ENCODE measurements at regions not wholly inside any gene's neighbourhood (a gene's known extent, or its start where the extent isn't known, plus 50 kb on each side); places are given as distances from the start of the nearest gene placed in this dataset.

GRCh38 chr14:82328442-82328841, 794.8 kb upstream of the SEL1L start:
- H3K4me1 Mint-ChIP-seq (ENCODE audit: low read depth), result no peaks in the 10 kb centered on the region
- H3K27me3 Mint-ChIP-seq, result no peaks in the 10 kb centered on the region
- no peak overlapping the region for H3K27ac Mint-ChIP-seq
- no peaks in the 10 kb centered on the region for H3K36me3 Mint-ChIP-seq (ENCODE audit: low read depth)
- peaks cover 19% of the 10 kb centered on the region for H3K9me3 Mint-ChIP-seq
- no peak overlapping the region for H3K4me3 Mint-ChIP-seq

- H3K27ac Mint-ChIP-seq, result no peak overlapping the region
- H3K4me3 Mint-ChIP-seq, result no peak overlapping the region
- no peaks in the 10 kb centered on the region for H3K4me1 Mint-ChIP-seq (ENCODE audit: low read depth)
- no peaks in the 10 kb centered on the region for H3K36me3 Mint-ChIP-seq (ENCODE audit: low read depth)
- H3K9me3 Mint-ChIP-seq, result peaks cover 13% of the 10 kb centered on the region
- H3K27me3 Mint-ChIP-seq, result no peaks in the 10 kb centered on the region
These were observed 807.7 kb upstream of the SEL1L start for GRCh38 chr14:82341261-82341810.

- H3K36me3 Mint-ChIP-seq (ENCODE audit: low read depth), result no peaks in the 10 kb centered on the region
- H3K27me3 Mint-ChIP-seq, result no peaks in the 10 kb centered on the region
- peaks cover 13% of the 10 kb centered on the region for H3K9me3 Mint-ChIP-seq
- H3K4me1 Mint-ChIP-seq (ENCODE audit: low read depth), result no peaks in the 10 kb centered on the region
- no peak overlapping the region for H3K27ac Mint-ChIP-seq
- no peak overlapping the region for H3K4me3 Mint-ChIP-seq
These were observed 808.9 kb upstream of the SEL1L start for GRCh38 chr14:82342596-82342995.

DNA sequence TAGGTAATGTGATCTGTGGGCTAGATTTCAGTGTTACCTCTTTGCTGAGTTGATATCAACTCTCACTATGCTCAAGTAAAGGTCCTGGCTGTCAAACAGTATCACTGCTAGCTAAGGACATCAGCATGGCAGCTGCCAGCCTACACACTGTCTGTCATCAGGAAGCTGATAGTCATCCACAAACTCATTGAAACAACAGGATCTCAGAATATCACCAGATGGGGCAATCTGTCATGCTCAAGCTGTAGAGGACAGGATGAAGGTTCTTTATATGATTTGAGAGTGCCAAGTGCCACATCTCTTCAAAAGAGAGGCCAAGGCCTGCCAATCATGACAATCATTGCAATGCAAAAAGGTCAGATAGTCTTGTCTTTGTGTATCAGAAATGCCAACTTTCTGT, 811.5 kb upstream of the SEL1L start:
- H3K4me1 Mint-ChIP-seq (ENCODE audit: low read depth), result no peaks in the 10 kb centered on the region
- H3K36me3 Mint-ChIP-seq (ENCODE audit: low read depth), result no peaks in the 10 kb centered on the region
- no peaks in the 10 kb centered on the region for H3K27me3 Mint-ChIP-seq
- H3K27ac Mint-ChIP-seq, result no peak overlapping the region
- H3K4me3 Mint-ChIP-seq, result no peak overlapping the region
- peaks cover 10% of the 10 kb centered on the region for H3K9me3 Mint-ChIP-seq

DNA sequence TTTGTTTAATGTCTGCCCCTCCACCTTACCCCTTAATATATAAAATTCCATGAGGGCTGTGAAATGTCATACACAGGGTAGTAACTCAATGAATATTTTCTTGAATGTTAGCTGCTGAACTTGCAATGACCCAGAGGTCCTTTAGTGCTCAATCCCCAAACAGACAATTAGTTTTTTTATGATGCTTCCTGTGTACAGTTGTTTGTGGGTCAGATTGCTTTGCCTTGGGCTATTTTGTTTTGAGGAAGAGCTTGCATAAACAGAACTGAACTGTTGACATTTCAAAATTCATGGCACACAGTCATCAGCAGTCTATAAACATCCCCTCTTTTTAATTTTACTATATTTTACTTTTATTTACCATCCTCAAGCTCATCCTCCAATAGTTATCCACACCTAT, 820.5 kb upstream of the SEL1L start:
- Mint-ChIP-seq H3K9me3 (peaks cover 23% of the 10 kb centered on the region), H3K27ac (no peak overlapping the region), H3K4me3 (no peak overlapping the region), H3K4me1 (ENCODE audit: low read depth) (no peaks in the 10 kb centered on the region), H3K27me3 (no peaks in the 10 kb centered on the region), H3K36me3 (ENCODE audit: low read depth) (no peaks in the 10 kb centered on the region)

DNA sequence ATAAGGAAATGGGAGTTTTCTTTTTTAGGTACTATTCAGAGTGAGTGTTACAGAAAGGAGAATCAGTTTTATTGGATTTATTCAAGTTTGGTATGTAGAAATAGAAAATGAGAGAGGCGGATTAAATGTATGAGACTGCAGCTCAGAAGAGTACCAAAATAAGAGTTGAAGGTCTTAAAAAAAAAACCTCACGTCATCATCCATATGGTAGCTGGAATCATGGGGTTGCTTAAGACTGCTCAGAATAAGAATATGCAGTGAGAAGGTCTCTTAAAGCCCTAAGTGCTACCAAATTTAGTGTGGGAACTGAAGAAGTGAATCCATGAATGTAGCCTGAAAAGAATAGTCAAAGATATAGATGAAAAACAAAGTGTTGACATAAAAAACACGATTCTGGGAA, 825.5 kb upstream of the SEL1L start:
- H3K27me3 Mint-ChIP-seq, result no peaks in the 10 kb centered on the region
- H3K36me3 Mint-ChIP-seq (ENCODE audit: low read depth), result no peaks in the 10 kb centered on the region
- no peaks in the 10 kb centered on the region for H3K4me1 Mint-ChIP-seq (ENCODE audit: low read depth)
- H3K27ac Mint-ChIP-seq, result no peak overlapping the region
- peaks cover 23% of the 10 kb centered on the region for H3K9me3 Mint-ChIP-seq
- no peak overlapping the region for H3K4me3 Mint-ChIP-seq

- no peaks in the 10 kb centered on the region for H3K4me1 Mint-ChIP-seq (ENCODE audit: low read depth)
- no peaks in the 10 kb centered on the region for H3K27me3 Mint-ChIP-seq
- H3K36me3 Mint-ChIP-seq (ENCODE audit: low read depth), result no peaks in the 10 kb centered on the region
- peaks cover 32% of the 10 kb centered on the region for H3K9me3 Mint-ChIP-seq
- no peak overlapping the region for H3K27ac Mint-ChIP-seq
- H3K4me3 Mint-ChIP-seq, result no peak overlapping the region
These were observed 828.8 kb upstream of the SEL1L start for GRCh38 chr14:82362452-82362851.

DNA sequence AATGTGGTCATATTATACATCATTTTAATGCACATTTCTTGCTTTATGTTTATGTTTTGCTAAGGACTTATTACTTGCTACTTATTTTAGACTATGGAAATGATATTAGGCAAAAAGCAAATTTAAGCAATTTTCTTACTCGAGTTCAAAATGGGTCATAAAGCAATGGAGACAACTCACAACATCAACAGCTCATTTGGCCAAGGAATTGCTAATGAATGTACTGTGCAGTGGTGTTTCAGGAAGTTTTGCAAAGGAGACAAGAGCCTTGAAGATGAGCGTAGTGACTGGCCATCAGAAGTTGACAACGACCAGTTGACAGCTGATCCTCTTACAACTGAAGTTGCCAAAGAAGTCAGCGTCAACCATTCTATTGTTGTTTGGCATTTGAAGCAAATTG, 831.8 kb upstream of the SEL1L start:
- H3K27ac Mint-ChIP-seq, result no peak overlapping the region
- no peak overlapping the region for H3K4me3 Mint-ChIP-seq
- H3K27me3 Mint-ChIP-seq, result no peaks in the 10 kb centered on the region
- no peaks in the 10 kb centered on the region for H3K4me1 Mint-ChIP-seq (ENCODE audit: low read depth)
- H3K36me3 Mint-ChIP-seq (ENCODE audit: low read depth), result no peaks in the 10 kb centered on the region
- peaks cover 18% of the 10 kb centered on the region for H3K9me3 Mint-ChIP-seq

DNA sequence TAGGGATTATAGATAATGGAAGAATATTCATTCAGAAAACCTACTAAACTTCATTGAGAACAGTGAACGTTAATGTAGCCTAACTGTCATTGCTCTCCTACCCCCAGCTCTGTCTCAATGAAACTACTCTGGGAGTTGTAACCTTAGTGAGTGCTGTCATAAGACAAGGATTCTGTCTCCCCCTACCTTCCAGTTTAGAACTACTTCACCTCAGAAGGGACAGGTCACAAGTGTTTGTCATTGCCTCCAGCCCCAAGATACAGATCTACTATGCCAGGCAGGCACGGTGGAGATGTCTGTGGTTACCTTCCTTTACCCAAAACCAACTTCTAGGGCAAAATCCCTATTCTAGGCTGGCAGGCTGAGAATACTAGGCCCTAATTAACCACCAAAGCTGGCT, 833.1 kb upstream of the SEL1L start:
- no peaks in the 10 kb centered on the region for H3K27me3 Mint-ChIP-seq
- H3K9me3 Mint-ChIP-seq, result peaks cover 19% of the 10 kb centered on the region
- no peak overlapping the region for H3K27ac Mint-ChIP-seq
- H3K4me1 Mint-ChIP-seq (ENCODE audit: low read depth), result no peaks in the 10 kb centered on the region
- no peaks in the 10 kb centered on the region for H3K36me3 Mint-ChIP-seq (ENCODE audit: low read depth)
- no peak overlapping the region for H3K4me3 Mint-ChIP-seq

DNA sequence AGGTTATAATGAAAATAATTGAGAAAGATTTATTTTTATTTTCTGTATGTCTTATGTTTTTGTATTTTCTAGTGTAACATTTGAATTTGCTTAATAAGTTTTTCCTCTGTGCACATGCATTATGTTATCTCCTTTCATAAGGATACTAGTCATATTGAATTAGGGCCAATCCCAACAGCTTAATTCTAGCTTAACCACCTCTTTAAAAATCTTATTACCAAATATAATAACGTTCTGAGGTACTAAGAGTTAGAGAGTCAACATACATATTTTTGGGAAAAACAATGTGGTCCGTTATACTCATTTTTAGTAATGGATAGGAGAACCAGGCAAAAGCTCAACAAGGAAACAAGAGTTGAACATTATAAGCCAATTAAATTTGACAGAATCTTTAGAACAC, 845.6 kb upstream of the SEL1L start:
- no peak overlapping the region for H3K4me3 Mint-ChIP-seq
- H3K4me1 Mint-ChIP-seq (ENCODE audit: low read depth), result no peaks in the 10 kb centered on the region
- H3K36me3 Mint-ChIP-seq (ENCODE audit: low read depth), result no peaks in the 10 kb centered on the region
- peaks cover 4% of the 10 kb centered on the region for H3K9me3 Mint-ChIP-seq
- H3K27me3 Mint-ChIP-seq, result no peaks in the 10 kb centered on the region
- no peak overlapping the region for H3K27ac Mint-ChIP-seq

DNA sequence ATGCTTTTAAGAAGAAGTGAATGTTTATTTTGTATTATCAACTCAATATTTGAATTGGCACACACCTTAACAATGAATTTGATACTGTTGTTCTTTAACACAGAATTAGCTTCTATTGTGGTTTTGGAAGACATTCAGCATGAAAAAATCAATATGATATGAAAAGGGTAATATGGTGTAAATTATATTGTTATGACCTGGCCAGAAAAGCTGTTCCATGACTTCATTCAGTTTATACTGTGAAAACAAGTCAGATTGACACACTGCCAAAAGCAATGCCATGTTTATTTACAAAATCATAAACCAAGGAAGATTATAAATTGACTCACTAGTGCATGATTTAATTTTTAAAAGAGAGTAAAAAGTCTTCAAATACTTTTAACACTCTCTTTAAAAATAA, 851.4 kb upstream of the SEL1L start:
- no peaks in the 10 kb centered on the region for H3K4me1 Mint-ChIP-seq (ENCODE audit: low read depth)

DNA sequence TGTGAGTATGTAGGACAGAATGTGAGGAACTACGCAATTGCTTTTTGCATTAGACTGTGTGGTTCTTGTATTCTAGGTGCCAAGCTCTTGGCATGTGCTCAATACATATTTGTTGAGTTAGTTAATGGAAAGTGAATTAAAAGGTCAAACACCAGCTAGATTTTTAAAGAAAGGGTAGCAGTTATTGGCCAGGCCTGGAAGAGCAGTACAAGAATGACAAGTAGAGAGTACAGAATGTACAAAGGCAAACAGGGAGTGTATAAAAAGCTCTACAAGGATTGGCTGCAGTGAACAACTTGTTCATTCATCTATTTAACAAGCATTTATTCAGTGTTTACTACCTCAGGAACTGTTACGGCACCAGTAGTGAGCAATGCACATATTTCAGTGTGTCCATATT, 854.0 kb upstream of the SEL1L start:
- Mint-ChIP-seq H3K4me3 (no peak overlapping the region), H3K27ac (no peak overlapping the region), H3K36me3 (ENCODE audit: low read depth) (no peaks in the 10 kb centered on the region), H3K9me3 (peaks cover 18% of the 10 kb centered on the region), H3K27me3 (no peaks in the 10 kb centered on the region), H3K4me1 (ENCODE audit: low read depth) (no peaks in the 10 kb centered on the region)

More for the DNA sequence above, 851.4 kb upstream of the SEL1L start:
- no peaks in the 10 kb centered on the region for H3K27me3 Mint-ChIP-seq
- H3K27ac Mint-ChIP-seq, result no peak overlapping the region
- H3K9me3 Mint-ChIP-seq, result peaks cover 18% of the 10 kb centered on the region
- H3K4me3 Mint-ChIP-seq, result no peak overlapping the region
- no peaks in the 10 kb centered on the region for H3K36me3 Mint-ChIP-seq (ENCODE audit: low read depth)

DNA sequence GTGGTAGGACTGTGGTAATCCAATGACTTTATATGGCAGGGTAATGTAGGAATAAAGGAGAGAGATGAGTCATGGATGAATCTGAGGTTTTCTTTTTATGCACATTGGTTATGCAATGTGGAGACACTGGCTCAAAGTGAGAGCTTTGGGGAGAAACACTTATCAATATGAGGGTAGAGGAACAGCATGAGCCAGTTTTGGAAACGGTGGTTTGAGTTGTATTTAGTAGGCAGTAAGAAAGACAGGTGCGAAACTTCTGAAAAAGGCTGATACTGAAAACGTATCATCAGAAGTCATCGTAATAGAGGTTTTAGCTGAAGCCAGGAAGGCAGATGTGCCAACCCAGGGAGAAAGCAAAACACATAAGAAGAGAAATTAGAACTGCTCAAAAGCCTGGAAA, 854.8 kb upstream of the SEL1L start:
- Mint-ChIP-seq H3K27ac (no peak overlapping the region), H3K36me3 (ENCODE audit: low read depth) (no peaks in the 10 kb centered on the region), H3K9me3 (peaks cover 18% of the 10 kb centered on the region), H3K4me3 (no peak overlapping the region), H3K4me1 (ENCODE audit: low read depth) (no peaks in the 10 kb centered on the region), H3K27me3 (no peaks in the 10 kb centered on the region)

DNA sequence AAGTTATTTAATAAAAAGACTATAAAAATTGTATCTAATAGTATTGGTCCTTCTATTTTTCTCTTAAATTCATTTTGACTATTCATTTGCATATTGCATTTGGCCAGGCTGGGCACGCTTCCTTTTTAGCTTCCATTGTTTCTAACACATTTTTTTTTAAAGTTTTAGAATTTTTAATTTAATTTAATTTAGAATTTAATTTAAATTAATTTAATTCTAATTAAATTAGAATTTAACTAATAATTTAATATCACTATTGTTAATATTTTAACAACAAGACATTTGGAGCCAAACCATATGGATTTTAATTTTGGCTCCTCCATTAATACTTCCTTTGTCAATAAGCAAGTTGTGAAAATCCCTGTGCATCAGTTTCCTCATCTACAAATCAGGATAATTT, 856.9 kb upstream of the SEL1L start:
- Mint-ChIP-seq H3K27ac (no peak overlapping the region), H3K4me1 (ENCODE audit: low read depth) (no peaks in the 10 kb centered on the region), H3K27me3 (no peaks in the 10 kb centered on the region), H3K4me3 (no peak overlapping the region), H3K36me3 (ENCODE audit: low read depth) (no peaks in the 10 kb centered on the region), H3K9me3 (peaks cover 18% of the 10 kb centered on the region)

DNA sequence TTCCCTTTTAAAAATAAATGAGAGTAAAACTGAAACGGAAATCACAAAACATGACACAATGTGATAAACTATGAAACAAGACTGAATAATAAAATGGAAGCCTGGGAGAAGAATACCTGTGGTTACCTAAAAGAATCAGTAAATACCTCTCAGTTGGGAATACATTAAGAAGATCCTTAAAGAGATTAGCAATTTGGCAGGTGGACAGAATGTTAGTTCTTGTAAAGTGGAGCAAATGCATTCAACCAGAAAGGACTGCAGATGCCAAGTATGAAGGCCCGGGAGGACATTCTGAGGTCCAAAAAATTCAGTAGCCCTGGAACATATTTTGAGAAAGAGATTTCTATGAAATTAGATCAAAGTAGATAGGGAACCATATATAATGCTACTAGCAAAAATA, 861.3 kb upstream of the SEL1L start:
- Mint-ChIP-seq H3K4me1 (ENCODE audit: low read depth) (no peaks in the 10 kb centered on the region), H3K9me3 (peaks cover 3% of the 10 kb centered on the region), H3K27me3 (no peaks in the 10 kb centered on the region), H3K27ac (no peak overlapping the region), H3K36me3 (ENCODE audit: low read depth) (no peaks in the 10 kb centered on the region), H3K4me3 (no peak overlapping the region)

DNA sequence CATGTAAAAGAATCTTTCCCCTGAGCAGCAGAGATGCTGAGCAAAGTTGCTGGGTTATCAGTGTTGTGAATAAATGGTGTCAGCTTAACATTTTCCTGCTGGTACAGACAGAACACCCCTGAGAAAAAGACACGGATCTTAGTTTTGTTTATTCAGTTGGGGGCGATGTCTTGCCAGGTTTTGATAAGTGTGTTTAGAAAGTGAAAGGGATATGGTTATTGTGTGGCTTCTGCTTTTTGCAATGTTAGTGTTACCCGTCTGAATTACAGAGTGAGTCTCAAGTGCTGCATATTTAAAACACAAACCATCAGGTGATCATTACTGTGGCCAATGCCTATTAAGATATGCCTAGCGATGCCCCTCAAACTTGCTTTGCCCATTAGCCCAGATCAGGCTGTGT, 864.6 kb upstream of the SEL1L start:
- Mint-ChIP-seq H3K4me3 (no peak overlapping the region), H3K27me3 (no peaks in the 10 kb centered on the region), H3K4me1 (ENCODE audit: low read depth) (no peaks in the 10 kb centered on the region), H3K9me3 (peaks cover 3% of the 10 kb centered on the region), H3K27ac (no peak overlapping the region), H3K36me3 (ENCODE audit: low read depth) (no peaks in the 10 kb centered on the region)

Measured in stimulated activated naive CD8-positive, alpha-beta T cell treated with anti-CD3 and anti-CD28 coated beads, Interleukin-15, Interleukin-2, amounts not matched to agents 100 ng/mL and 50 ng/mL, for 24 hours (primary cell).